HEK293T (cell line): ENCODE measurements at regions not wholly inside any gene's neighbourhood (a gene's known extent, or its start where the extent isn't known, plus 50 kb on each side); places are given as distances from the start of the nearest gene placed in this dataset.

Experiments used
- CTCF ChIA-PET: fragments of 350-600 bp; formaldehyde crosslinking; extraction: SDS; loops from one replicate; lab custom pipeline; 2021; ENCODE audit warnings: antibody characterized with exemption, inconsistent platforms; lab: Yijun Ruan, JAX
- POLR2A ChIA-PET: fragments of 350-600 bp; formaldehyde crosslinking; extraction: SDS; loops from one replicate; lab custom pipeline; 2020; ENCODE audit warnings: antibody characterized with exemption, inconsistent platforms; lab: Yijun Ruan, JAX
- DNase-seq: peaks from one replicate; pipeline ENCODE4 v3.0.0; 2012; ENCODE audit warnings: mixed read lengths; ENCODE audit errors: extremely low spot score
- ARNT ChIP-seq: fragments of 450-650 bp; IDR thresholded peaks from 2 replicates; pipeline ENCODE4 v1.6.1; 2017; ENCODE audit warnings: mild to moderate bottlenecking
- BHLHE40 ChIP-seq: fragments of 450-650 bp; IDR thresholded peaks from 2 replicates; pipeline ENCODE4 v1.6.1; 2016; ENCODE audit warnings: mild to moderate bottlenecking, moderate library complexity, borderline replicate concordance
- CTBP1 ChIP-seq: fragments of 450-650 bp; IDR thresholded peaks from 2 replicates; pipeline ENCODE4 v1.6.1; 2016; ENCODE audit warnings: borderline replicate concordance
- ELF4 ChIP-seq: fragments of 450-650 bp; IDR thresholded peaks from 2 replicates; pipeline ENCODE4 v1.6.1; 2017; ENCODE audit warnings: antibody characterized with exemption
- FOXA1 ChIP-seq: fragments of 450-650 bp; IDR thresholded peaks from 2 replicates; pipeline ENCODE4 v1.6.1; 2016; ENCODE audit warnings: mild to moderate bottlenecking
- FOXK2 ChIP-seq: fragments of 450-650 bp; IDR thresholded peaks from 2 replicates; pipeline ENCODE4 v1.6.1; 2016; ENCODE audit warnings: mild to moderate bottlenecking
- FOXM1 ChIP-seq: fragments of 450-650 bp; IDR thresholded peaks from 2 replicates; pipeline ENCODE4 v1.6.1; 2017; ENCODE audit warnings: mild to moderate bottlenecking, borderline replicate concordance
- HDGF ChIP-seq: fragments of 450-650 bp; IDR thresholded peaks from 2 replicates; pipeline ENCODE4 v1.6.1; 2017; ENCODE audit warnings: antibody characterized with exemption, borderline replicate concordance
- L3MBTL2 ChIP-seq: fragments of 450-650 bp; conservative IDR thresholded peaks from 2 replicates; pipeline ENCODE4 v1.6.1; 2016; ENCODE audit warnings: mild to moderate bottlenecking
- LEF1 ChIP-seq: fragments of 450-650 bp; IDR thresholded peaks from 2 replicates; pipeline ENCODE4 v1.6.1; 2017; ENCODE audit warnings: mild to moderate bottlenecking, borderline replicate concordance
- NFRKB ChIP-seq: fragments of 450-650 bp; IDR thresholded peaks from 2 replicates; pipeline ENCODE4 v1.6.1; 2016; ENCODE audit warnings: mild to moderate bottlenecking, moderate library complexity
- SP1 ChIP-seq: fragments of 450-650 bp; IDR thresholded peaks from 2 replicates; pipeline ENCODE4 v1.6.1; 2017
- SUZ12 ChIP-seq: fragments of 450-650 bp; IDR thresholded peaks from 2 replicates; pipeline ENCODE4 v1.6.1; 2016; ENCODE audit warnings: mild to moderate bottlenecking
- TARDBP ChIP-seq: fragments of 450-650 bp; IDR thresholded peaks from 2 replicates; pipeline ENCODE4 v1.6.1; 2016
- ZNF384 ChIP-seq: fragments of 450-650 bp; IDR thresholded peaks from 2 replicates; pipeline ENCODE4 v1.6.1; 2016
- TF ChIP-seq, protein P1 (sequence below): fragments of 450-650 bp; IDR thresholded peaks from 2 replicates; pipeline ENCODE4 v1.6.1; 2016

DNA sequence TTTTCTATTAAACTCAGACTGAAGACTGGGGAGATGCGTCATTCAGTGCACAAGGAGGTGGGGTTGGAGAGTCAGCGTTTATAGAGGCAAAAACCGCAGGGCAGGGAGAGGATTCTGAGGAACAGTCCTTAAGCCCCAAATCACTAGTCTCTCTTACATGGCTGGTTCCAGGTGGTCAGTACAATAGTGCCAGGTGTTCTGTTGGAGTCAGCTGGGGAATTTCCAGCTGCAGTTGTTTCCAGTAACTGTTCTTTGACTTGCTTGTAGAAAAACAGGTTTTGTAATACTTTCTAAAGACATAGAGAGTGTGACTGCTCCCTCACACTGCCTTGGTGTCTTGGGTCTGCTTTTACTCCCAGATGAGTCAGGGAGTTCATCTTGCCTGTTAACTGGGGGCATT, 192.2 kb downstream of the TMTC3 start:
- DNase-seq, result no peak
- no peak for TF ChIP-seq BHLHE40
- no peak for TF ChIP-seq ZNF384
- no peak for TF ChIP-seq LEF1
- no peak for TF ChIP-seq ELF4
- no peak for TF ChIP-seq SUZ12
- TF ChIP-seq L3MBTL2, result no peak
- no peak for TF ChIP-seq FOXA1
- no peak for TF ChIP-seq ARNT
- ChIA-PET POLR2A (no interaction called here), CTCF (no interaction called here)

DNA sequence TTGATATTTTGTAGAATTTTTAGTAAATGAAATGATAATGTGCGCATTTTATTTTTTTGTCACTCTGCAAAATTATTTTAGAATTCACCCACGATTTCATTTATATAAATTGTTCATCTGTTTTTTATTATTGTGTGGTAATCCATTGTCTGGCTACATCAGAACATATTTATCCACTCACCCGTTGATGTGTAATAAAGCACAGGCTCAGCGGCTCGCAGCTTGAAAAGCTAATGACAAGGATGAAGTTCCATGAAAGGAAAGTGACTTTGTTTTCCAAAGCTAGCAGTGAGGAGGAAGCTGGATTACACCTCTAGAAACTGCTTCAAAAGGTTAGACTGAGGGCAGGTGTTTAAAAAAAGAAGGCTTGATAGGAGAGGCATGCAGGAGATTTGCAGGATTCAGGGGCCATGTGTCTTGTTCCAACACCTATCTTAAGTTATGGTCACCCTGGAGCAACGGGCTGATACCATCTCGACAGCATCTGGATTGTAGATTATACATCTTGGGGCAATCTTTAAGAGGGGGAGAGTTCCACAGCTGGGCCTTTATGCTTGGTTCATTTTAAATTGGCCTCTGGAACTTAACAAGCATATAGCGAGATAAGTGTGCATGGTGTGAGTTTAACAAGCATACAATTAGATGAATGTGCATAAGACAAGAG, 194.1 kb downstream of the TMTC3 start:
- CTCF ChIA-PET, result no interaction called here

GRCh38 chr12:88338486-88338885, 196.4 kb downstream of the TMTC3 start:
- DNase-seq, result no peak
- ChIA-PET POLR2A (no interaction called here), CTCF (no interaction called here)
- TF ChIP-seq HDGF (no peak), ZNF384 (no peak), L3MBTL2 (no peak), ARNT (no peak), SUZ12 (no peak), FOXK2 (no peak), LEF1 (no peak), BHLHE40 (no peak)

More for the DNA sequence above, 194.1 kb downstream of the TMTC3 start:
- TF ChIP-seq FOXA1, result no peak
- no peak for TF ChIP-seq TARDBP
- TF ChIP-seq BHLHE40, result no peak
- TF ChIP-seq LEF1, result no peak
- no peak for TF ChIP-seq SP1
- TF ChIP-seq L3MBTL2, result no peak
- no peak for TF ChIP-seq SUZ12
- no peak for TF ChIP-seq ELF4
- no peak for TF ChIP-seq NFRKB
- TF ChIP-seq FOXM1, result no peak
- no peak for TF ChIP-seq ZNF384
- TF ChIP-seq, protein P1, sequence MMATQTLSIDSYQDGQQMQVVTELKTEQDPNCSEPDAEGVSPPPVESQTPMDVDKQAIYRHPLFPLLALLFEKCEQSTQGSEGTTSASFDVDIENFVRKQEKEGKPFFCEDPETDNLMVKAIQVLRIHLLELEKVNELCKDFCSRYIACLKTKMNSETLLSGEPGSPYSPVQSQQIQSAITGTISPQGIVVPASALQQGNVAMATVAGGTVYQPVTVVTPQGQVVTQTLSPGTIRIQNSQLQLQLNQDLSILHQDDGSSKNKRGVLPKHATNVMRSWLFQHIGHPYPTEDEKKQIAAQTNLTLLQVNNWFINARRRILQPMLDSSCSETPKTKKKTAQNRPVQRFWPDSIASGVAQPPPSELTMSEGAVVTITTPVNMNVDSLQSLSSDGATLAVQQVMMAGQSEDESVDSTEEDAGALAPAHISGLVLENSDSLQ, result no peak
- no peak for TF ChIP-seq FOXK2
- TF ChIP-seq HDGF, result no peak
- no peak for TF ChIP-seq ARNT
- no peak for TF ChIP-seq CTBP1
- no peak for DNase-seq
- POLR2A ChIA-PET, result no interaction called here

- POLR2A ChIA-PET, result no interaction called here
- CTCF ChIA-PET, result no interaction called here
- TF ChIP-seq NFRKB (no peak), ELF4 (no peak), TARDBP (no peak), ZNF384 (no peak), L3MBTL2 (no peak), HDGF (no peak), CTBP1 (no peak), FOXA1 (no peak), BHLHE40 (no peak), SUZ12 (no peak), FOXM1 (no peak), ARNT (no peak), LEF1 (no peak), FOXK2 (no peak), SP1 (no peak)
- TF ChIP-seq, protein P1, result no peak
- DNase-seq, result no peak
These were observed 197.3 kb downstream of the TMTC3 start for GRCh38 chr12:88339254-88339949.

DNA sequence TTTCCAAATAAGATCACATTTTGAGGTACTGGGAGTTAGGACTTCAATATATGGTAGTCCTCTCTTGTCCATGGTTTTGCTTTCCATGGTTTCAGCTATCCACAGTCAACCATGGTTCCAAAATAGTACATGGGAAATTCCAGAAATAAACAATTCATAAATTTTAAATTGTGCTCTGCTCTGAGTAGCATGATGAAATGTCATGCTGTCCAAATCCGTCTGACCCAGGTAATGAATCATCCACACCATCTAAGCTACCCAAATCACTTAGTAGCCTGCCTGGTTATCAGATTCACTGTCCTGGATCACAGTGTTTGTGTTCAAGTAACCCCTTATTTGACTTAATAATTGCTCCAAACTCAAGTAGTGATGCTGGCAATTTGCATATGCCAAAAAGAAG, 197.9 kb downstream of the TMTC3 start:
- CTCF ChIA-PET, result no interaction called here
- no peak for DNase-seq
- TF ChIP-seq SP1, result no peak
- no peak for TF ChIP-seq FOXM1
- TF ChIP-seq, protein P1, result no peak
- no peak for TF ChIP-seq TARDBP
- TF ChIP-seq ZNF384, result no peak
- POLR2A ChIA-PET, result no interaction called here

DNA sequence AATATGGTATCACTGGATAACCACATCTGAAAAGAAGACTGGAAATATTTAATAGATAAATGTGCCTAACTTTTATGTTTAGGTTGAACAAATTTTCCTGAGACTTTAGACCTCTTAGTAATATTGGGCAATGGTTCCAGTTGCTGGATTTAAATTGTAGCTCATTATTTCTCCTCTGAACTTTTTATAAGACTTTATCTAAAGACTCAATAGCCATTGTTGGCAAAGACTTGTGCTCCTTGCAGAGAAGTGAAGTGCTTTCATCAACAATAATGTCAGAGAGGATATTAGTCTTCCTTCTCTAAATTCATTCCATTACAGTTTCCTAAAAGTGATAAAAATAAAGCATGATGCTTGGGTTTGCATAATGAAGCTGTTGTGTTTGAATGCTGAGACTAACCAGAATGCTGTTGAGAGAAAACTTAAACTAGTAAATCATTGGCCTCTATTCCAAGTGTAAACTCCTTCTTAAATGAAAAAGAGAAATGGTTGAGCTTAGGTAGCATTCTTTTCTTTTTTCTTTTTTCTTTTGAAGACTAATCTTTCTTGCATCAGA, 200.2 kb downstream of the TMTC3 start:
- ChIA-PET CTCF (no interaction called here), POLR2A (no interaction called here)

More for the DNA sequence above, 200.2 kb downstream of the TMTC3 start:
- TF ChIP-seq SP1, result no peak
- no peak for DNase-seq
